ENCODE measurements at regions not wholly inside any gene's neighbourhood (a gene's known extent, or its start where the extent isn't known, plus 50 kb on each side); places are given as distances from the start of the nearest gene placed in this dataset.
"Not testable (repeated sequence)": the region's sequence is repeated elsewhere in the genome, so short reads cannot be mapped to it uniquely, and the experiment has no call there.

DNA sequence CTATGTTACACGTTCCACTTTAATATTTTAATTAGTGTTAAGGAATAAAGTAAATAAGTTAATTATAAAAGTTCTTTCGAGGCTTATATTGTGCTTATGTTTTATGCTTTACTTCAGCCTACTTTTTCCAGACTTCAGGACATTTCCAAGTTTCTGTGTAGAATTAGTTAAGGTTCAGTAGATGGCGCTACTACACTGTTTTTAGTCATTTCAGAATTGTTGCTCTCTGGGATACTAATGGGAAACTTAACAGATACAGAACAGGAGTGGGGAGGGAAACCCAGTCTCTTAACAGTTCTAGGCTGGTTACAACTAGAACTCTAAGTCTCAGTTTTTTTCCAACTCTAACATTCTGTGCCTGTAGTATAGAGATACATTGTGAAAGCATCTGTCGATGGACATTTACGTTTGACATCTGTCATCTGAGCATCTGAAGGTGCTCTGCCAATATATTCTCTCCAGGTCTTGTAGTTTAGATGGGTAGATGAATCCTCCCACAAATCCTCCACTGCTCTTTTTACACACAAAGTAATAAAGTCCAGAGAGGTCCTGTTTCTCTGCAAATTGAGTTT is 56.8 kb upstream of the FAM171A1 start:
- DNase-seq = peak; percentile 46

DNA sequence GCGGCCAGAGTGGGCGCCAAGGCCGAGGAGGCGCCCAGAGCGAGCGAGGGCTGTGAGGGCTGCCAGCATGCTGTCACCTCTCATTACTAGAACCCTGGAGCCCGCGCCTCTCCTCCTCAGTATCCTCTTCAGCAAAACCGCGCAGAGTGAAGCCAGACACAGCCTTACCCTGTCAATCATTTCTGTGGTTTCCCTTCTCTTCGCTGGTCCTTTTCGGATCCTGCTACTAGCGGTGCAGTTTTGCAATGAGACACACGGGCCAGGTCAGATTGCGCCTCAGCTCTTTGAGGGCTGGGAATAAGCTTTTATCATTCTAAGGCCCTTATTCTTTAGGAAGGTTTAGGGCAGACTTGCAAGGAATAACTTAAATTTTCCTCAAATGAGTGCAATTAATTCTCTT is 55.5 kb upstream of the FAM171A1 start:
- DNase-seq = peak; percentile 10

DNA sequence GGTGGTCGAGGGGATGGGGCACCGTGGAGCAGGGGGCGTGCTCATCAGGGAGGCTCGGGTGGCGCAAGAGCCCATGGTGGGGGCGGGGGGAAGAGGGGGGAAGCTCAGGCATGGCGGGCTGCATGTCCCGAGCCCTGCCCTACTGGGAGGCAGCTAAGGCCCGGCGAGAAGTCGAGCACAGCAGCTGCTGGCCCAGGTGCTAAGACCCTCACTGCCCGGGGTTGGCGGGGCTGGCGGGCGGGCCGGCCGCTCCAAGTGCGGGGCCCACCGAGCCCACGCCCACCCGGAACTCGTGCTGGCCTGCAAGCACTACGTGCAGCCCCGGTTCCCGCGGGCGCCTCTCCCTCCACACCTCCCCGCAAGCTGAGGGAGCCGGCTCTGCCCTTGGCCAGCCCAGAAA is 55.0 kb upstream of the FAM171A1 start:
- DNase-seq = no peak

DNA sequence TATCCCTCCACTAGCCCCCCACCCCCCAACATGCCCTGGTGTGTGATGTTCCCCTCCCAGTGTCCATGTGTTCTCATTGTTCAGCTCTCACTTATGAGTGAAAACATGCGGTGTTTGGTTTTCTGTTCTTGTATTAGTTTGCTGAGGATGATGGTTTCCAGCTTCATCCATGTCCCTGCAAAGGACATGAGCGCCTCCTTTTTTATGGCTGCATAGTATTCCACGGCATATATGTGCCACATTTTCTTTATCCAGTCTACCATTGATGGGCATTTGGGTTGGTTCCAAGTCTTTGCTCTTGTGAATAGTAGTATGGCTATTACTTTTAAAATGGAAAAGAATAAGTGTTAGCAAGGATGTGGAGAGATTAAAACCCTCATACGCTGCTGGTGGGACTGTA is 50.8 kb upstream of the FAM171A1 start:
- DNase-seq = not testable (repeated sequence)
